ENCODE measurements at regions not wholly inside any gene's neighbourhood (a gene's known extent, or its start where the extent isn't known, plus 50 kb on each side); places are given as distances from the start of the nearest gene placed in this dataset.

DNA sequence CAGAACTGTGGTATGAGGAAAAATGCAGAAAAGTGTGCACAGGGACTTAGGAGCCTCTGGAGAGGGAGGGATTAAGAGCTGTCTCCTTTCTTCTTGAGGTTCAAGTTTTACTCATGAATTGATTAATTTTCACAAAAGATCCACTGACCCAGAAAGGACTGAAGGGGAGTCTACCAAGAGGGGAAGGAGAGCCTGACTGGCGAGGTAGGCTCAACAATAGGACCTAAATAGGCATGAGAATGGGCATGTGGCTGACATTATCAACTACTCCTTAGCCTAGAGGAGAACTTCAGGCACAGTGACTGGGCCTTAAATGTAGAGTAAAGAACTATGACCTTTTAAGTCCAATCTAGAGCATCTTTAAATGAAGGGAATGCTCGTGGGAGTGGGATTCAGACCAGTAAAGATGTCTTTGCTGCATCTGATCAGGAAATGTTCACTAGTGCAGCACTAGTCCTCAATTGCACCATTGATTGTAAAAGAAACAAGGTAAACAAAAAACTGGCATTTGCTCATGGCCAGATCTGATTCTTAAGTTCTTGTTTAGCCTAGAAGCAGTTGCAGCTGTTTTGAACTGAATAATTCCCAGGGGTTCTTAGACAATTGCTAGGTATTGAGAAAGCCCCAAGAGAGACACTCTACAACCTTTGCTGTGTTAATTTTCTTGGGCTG lies 135.6 kb downstream of the RAB38 start:
- Histone ChIP-seq H3K4me1 (no peaks in the 10 kb centered on the region), H3K27ac (no peak overlapping the region), H3K27me3 (no peaks in the 10 kb centered on the region), H3K36me3 (no peaks in the 10 kb centered on the region), H3K9me3 (no peaks in the 10 kb centered on the region), H3K4me3 (no peak overlapping the region)
- TF ChIP-seq, protein P1, sequence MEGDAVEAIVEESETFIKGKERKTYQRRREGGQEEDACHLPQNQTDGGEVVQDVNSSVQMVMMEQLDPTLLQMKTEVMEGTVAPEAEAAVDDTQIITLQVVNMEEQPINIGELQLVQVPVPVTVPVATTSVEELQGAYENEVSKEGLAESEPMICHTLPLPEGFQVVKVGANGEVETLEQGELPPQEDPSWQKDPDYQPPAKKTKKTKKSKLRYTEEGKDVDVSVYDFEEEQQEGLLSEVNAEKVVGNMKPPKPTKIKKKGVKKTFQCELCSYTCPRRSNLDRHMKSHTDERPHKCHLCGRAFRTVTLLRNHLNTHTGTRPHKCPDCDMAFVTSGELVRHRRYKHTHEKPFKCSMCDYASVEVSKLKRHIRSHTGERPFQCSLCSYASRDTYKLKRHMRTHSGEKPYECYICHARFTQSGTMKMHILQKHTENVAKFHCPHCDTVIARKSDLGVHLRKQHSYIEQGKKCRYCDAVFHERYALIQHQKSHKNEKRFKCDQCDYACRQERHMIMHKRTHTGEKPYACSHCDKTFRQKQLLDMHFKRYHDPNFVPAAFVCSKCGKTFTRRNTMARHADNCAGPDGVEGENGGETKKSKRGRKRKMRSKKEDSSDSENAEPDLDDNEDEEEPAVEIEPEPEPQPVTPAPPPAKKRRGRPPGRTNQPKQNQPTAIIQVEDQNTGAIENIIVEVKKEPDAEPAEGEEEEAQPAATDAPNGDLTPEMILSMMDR (IDR thresholded peaks at IDR 0.05), result no peak
- TF ChIP-seq EP300 (IDR thresholded peaks at IDR 0.05) (no peak), POLR2A (IDR thresholded peaks at IDR 0.05) (no peak), POLR2AphosphoS5 (IDR thresholded peaks at IDR 0.05) (no peak)
- no peak for ATAC-seq
- WGBS, 2 donors (ENCODE audit: low coverage in 1 of 2), result 70 to 96% methylated on average over 2 of the region's 2 CpGs

DNA sequence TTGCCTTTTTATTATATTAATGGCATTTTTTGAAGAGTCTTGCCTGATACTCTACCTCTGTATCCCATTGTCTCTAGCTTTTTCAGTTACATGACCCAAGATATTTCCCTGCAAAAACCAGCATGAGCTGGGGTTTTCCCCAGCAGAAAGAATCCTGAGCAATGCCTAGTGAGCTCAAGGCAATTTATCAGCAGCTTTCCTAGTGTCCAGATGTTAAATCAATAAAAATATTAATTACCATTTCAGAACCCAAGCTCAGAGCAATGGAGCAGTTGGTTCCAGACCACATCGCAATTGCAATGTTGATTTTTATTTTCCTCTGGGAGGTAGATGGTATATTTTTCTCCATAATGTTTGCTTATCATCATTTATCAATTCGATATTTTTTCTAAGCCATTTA lies 137.2 kb downstream of the RAB38 start:
- Histone ChIP-seq H3K4me1 (no peaks in the 10 kb centered on the region), H3K27me3 (no peaks in the 10 kb centered on the region), H3K4me3 (no peak overlapping the region), H3K36me3 (no peaks in the 10 kb centered on the region), H3K9me3 (no peaks in the 10 kb centered on the region), H3K27ac (no peak overlapping the region)
- ATAC-seq, result no peak
- TF ChIP-seq EP300 (IDR thresholded peaks at IDR 0.05), result no peak
- no peak for TF ChIP-seq POLR2A (IDR thresholded peaks at IDR 0.05)
- no peak for TF ChIP-seq POLR2AphosphoS5 (IDR thresholded peaks at IDR 0.05)
- TF ChIP-seq, protein P1 (IDR thresholded peaks at IDR 0.05), result no peak
- 82 to 90% methylated on average over 2 of the region's 2 CpGs for WGBS, 2 donors (ENCODE audit: low coverage in 1 of 2)

DNA sequence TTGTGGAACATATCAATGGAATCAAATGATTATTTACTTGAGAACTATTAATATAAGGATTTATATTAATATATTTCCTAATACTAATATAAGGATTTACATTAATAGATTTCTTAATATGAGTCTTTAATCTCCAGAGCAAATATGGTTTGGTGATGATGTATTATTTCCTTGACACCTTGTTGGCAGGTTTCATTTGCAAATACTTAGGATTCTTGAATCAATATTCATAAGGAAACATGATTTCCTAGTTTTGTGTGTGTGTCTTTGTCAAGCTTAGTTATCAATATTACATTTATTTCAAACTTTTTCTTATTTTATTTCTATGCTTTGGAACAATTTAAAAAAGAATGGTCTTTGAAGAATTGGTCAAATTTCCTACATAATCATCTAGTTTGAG lies 138.5 kb downstream of the RAB38 start:
- ATAC-seq, result no peak
- H3K4me1 ChIP-seq, result no peaks in the 10 kb centered on the region
- H3K9me3 ChIP-seq, result no peaks in the 10 kb centered on the region
- H3K27ac ChIP-seq, result no peak overlapping the region
- no peak for TF ChIP-seq POLR2A (IDR thresholded peaks at IDR 0.05)
- TF ChIP-seq POLR2AphosphoS5 (IDR thresholded peaks at IDR 0.05), result no peak
- TF ChIP-seq, protein P1 (IDR thresholded peaks at IDR 0.05), result no peak
- TF ChIP-seq EP300 (IDR thresholded peaks at IDR 0.05), result no peak
- no peaks in the 10 kb centered on the region for H3K36me3 ChIP-seq
- H3K27me3 ChIP-seq, result no peaks in the 10 kb centered on the region
- no peak overlapping the region for H3K4me3 ChIP-seq

DNA sequence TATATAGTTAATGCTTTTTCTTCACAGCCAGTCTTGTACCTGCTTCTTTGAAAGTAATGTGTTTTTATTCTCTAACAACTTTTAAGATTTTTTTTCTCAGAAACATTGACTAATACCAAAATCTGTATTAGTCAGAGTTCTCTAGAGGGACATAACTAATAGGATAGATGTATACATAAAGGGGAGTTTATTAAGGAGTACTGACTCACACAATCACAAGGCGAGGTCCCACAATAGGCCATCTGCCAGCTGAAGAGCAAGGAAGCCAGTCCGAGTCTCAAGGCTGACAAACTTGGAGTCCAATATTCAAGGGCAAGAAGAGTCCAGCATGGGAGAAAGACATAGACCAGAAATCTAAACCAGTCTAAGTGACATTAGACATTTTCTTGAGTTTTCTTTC lies 140.0 kb downstream of the RAB38 start:
- no peak for ATAC-seq
- no peaks in the 10 kb centered on the region for H3K27me3 ChIP-seq
- 61 to 75% methylated on average over 1 to 2 of the region's 2 CpGs for WGBS, 2 donors (ENCODE audit: low coverage in 1 of 2)
- H3K4me3 ChIP-seq, result no peak overlapping the region
- no peaks in the 10 kb centered on the region for H3K9me3 ChIP-seq
- no peak for TF ChIP-seq POLR2A (IDR thresholded peaks at IDR 0.05)
- no peak for TF ChIP-seq POLR2AphosphoS5 (IDR thresholded peaks at IDR 0.05)
- TF ChIP-seq, protein P1 (IDR thresholded peaks at IDR 0.05), result no peak
- no peak for TF ChIP-seq EP300 (IDR thresholded peaks at IDR 0.05)
- no peaks in the 10 kb centered on the region for H3K4me1 ChIP-seq
- no peaks in the 10 kb centered on the region for H3K36me3 ChIP-seq
- H3K27ac ChIP-seq, result no peak overlapping the region

DNA sequence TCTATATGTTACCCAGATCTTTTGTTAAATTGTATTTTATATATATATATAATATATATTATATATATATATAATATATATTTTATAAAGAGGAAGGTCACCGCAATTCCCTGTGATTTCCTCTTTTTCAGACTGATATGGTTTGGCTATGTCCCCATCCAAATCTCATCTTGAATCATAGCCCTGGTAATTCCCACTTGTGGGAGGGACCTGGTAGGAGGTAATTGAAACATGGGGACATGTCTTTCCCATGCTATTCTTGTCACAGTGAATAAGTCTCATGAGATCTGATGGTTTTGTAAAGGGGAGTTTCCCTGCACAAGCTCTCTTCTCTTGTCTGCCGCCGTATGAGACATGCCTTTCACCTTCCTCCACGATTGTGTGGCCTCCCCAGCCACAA lies 157.6 kb downstream of the RAB38 start:
- H3K9me3 ChIP-seq, result no peaks in the 10 kb centered on the region
- H3K4me3 ChIP-seq, result no peak overlapping the region
- ATAC-seq, result no peak
- H3K27me3 ChIP-seq, result no peaks in the 10 kb centered on the region
- whole genome bisulfite sequencing, 2 donors (ENCODE audit: low coverage in 1 of 2), result 90 to 100% methylated on average over 1 to 4 of the region's 4 CpGs
- TF ChIP-seq POLR2A (IDR thresholded peaks at IDR 0.05), result no peak
- TF ChIP-seq, protein P1 (IDR thresholded peaks at IDR 0.05), result no peak
- TF ChIP-seq POLR2AphosphoS5 (IDR thresholded peaks at IDR 0.05), result no peak
- TF ChIP-seq EP300 (IDR thresholded peaks at IDR 0.05), result no peak
- no peaks in the 10 kb centered on the region for H3K4me1 ChIP-seq
- H3K36me3 ChIP-seq, result no peaks in the 10 kb centered on the region
- no peak overlapping the region for H3K27ac ChIP-seq

All from gastroesophageal sphincter (tissue), 4 donors.